Neuronal stem cell (in vitro differentiated cells): ENCODE measurements at regions not wholly inside any gene's neighbourhood (a gene's known extent, or its start where the extent isn't known, plus 50 kb on each side); places are given as distances from the start of the nearest gene placed in this dataset.

Source experiments
- DNase-seq: peaks from one replicate; pipeline ENCODE4 v3.0.0-alpha.2; 2013; ENCODE audit warnings: low spot score
- H2AFZ ChIP-seq: one replicate; pipeline ENCODE4 v1.6.1; 2013; ENCODE audit warnings: mild to moderate bottlenecking, low read length, inconsistent platforms
- H2AK5ac ChIP-seq: 2 replicates; pipeline ENCODE4 v1.6.1; 2013; ENCODE audit warnings: low read depth, mild to moderate bottlenecking, inconsistent platforms, low read length, moderate library complexity, mixed read lengths
- H2BK120ac ChIP-seq: 2 replicates; pipeline ENCODE4 v1.6.1; 2013; ENCODE audit warnings: low read depth, mild to moderate bottlenecking, inconsistent platforms, low read length, moderate library complexity, mixed read lengths
- H2BK12ac ChIP-seq: one replicate; pipeline ENCODE4 v1.6.1; 2013; ENCODE audit warnings: low read length, inconsistent platforms
- H2BK15ac ChIP-seq: 2 replicates; pipeline ENCODE4 v1.6.1; 2013; ENCODE audit warnings: mild to moderate bottlenecking, low read length, inconsistent platforms, mixed read lengths
- H2BK5ac ChIP-seq: one replicate; pipeline ENCODE4 v1.6.1; 2013; ENCODE audit warnings: inconsistent platforms, mild to moderate bottlenecking, low read length, moderate library complexity
- H3K14ac ChIP-seq: one replicate; pipeline ENCODE4 v1.6.1; 2013; ENCODE audit warnings: low read length, inconsistent platforms
- H3K18ac ChIP-seq: 2 replicates; pipeline ENCODE4 v1.6.1; 2013; ENCODE audit warnings: low read length, inconsistent platforms
- H3K23ac ChIP-seq: 2 replicates; pipeline ENCODE4 v1.6.1; 2013; ENCODE audit warnings: low read depth, mild to moderate bottlenecking, mixed read lengths, low read length, inconsistent platforms; ENCODE audit not compliant: poor library complexity
- H3K27ac ChIP-seq: replicated peaks from 3 replicates; pipeline ENCODE4 v1.5.1; 2013; ENCODE audit warnings: low read length, inconsistent platforms
- H3K27me3 ChIP-seq, 3 experiments: 2 replicates each; pipeline ENCODE4 v1.6.1; 2013; ENCODE audit warnings: low read length in 3 of 3, mild to moderate bottlenecking in 2 of 3, inconsistent platforms in 1 of 3, low read depth in 1 of 3, mixed read lengths in 1 of 3, moderate library complexity in 1 of 3; ENCODE audit not compliant: control insufficient read depth in 3 of 3, insufficient read depth in 3 of 3
- H3K36me3 ChIP-seq, 2 donors: replicated peaks in 1 of 2; 2 replicates each; pipeline ENCODE4 v1.6.1; 2013; ENCODE audit warnings: low read length in 2 of 2; ENCODE audit not compliant: control insufficient read depth in 2 of 2, insufficient read depth in 2 of 2
- H3K4ac ChIP-seq: 2 replicates; pipeline ENCODE4 v1.6.1; 2013; ENCODE audit warnings: inconsistent platforms, mild to moderate bottlenecking, low read length, moderate library complexity
- H3K4me1 ChIP-seq, 2 donors: 1 replicate in 1 of 2; 2 replicates in 1 of 2; pipeline ENCODE4 v1.6.1; 2013; ENCODE audit warnings: low read length in 2 of 2, low read depth in 1 of 2; ENCODE audit not compliant: control insufficient read depth in 2 of 2, insufficient read depth in 1 of 2
- H3K4me2 ChIP-seq: one replicate; pipeline ENCODE4 v1.6.1; 2013; ENCODE audit warnings: mild to moderate bottlenecking, low read length, inconsistent platforms; ENCODE audit not compliant: insufficient read depth, poor library complexity, severe bottlenecking
- H3K4me3 ChIP-seq, 2 donors: 2 replicates each; pipeline ENCODE4 v1.5.1; 2013; ENCODE audit warnings: low read length in 2 of 2, mild to moderate bottlenecking in 2 of 2, inconsistent platforms in 1 of 2, moderate library complexity in 1 of 2
- H3K79me1 ChIP-seq: one replicate; pipeline ENCODE4 v1.6.1; 2013; ENCODE audit warnings: low read depth, mild to moderate bottlenecking, inconsistent platforms, low read length, moderate library complexity
- H3K9ac ChIP-seq: one replicate; pipeline ENCODE4 v1.6.1; 2013; ENCODE audit warnings: mild to moderate bottlenecking, low read depth, low read length, inconsistent platforms; ENCODE audit not compliant: poor library complexity
- H3K9me3 ChIP-seq, 2 donors: replicated peaks in 1 of 2; 2 replicates each; pipeline versions ENCODE3 to v1.6.1; 2013; ENCODE audit warnings: low read length in 2 of 2, mild to moderate bottlenecking in 2 of 2, inconsistent platforms in 1 of 2, low read depth in 1 of 2, mixed read lengths in 1 of 2, moderate library complexity in 1 of 2; ENCODE audit not compliant: control insufficient read depth in 2 of 2, insufficient read depth in 1 of 2
- H4K8ac ChIP-seq: one replicate; pipeline ENCODE4 v1.6.1; 2013; ENCODE audit warnings: low read depth, mild to moderate bottlenecking, inconsistent platforms, low read length, moderate library complexity
- H4K91ac ChIP-seq: one replicate; pipeline ENCODE4 v1.6.1; 2013; ENCODE audit warnings: low read length, low read depth, mild to moderate bottlenecking, inconsistent platforms; ENCODE audit not compliant: poor library complexity
- WGBS, 2 donors: extraction: QIAGEN DNeasy Blood & Tissue Kit; methylation state at CpG; one replicate each; pipeline ENCODE4 v1.1.7; 2013; ENCODE audit warnings: missing lambda C conversion rate in 2 of 2, mixed read lengths in 1 of 2; ENCODE audit not compliant: insufficient read length in 2 of 2, insufficient replicate concordance in 1 of 2; ENCODE audit errors: extremely low coverage in 2 of 2; 5-methylcytosine and 5-hydroxymethylcytosine counted together

DNA sequence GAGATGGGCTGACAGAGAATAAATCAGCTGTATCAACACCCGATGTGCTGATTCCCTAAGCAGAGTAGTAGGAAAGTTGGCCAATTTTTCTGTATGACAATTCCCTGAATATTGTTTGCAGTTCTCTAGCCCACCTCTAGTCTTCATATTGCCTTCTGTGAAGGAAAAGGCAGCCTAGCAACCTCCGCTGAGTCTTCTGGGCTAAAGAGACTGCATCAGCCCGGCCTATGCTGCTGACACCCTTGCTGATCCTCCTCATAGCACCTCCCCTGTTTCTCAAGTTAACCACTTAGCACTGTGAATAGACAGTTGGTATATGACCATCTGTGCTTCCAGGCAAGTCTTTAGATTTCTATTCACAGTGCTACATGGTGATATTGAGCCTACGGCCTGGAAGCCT, 161.1 kb upstream of the EGLN3 start:
- H3K23ac ChIP-seq, result no peak overlapping the region
- H3K27me3 ChIP-seq, result no peaks in the 10 kb centered on the region
- H3K4me3 ChIP-seq, result no peak overlapping the region
- no peaks in the 10 kb centered on the region for H3K79me1 ChIP-seq
- H3K4me1 ChIP-seq, result peaks cover 2 to 7% of the 10 kb centered on the region in 2 donors
- WGBS, 2 donors, result no CpG with 5 or more reads among the region's 4 CpGs
- H3K4me2 ChIP-seq, result no peak overlapping the region
- H2BK12ac ChIP-seq, result no peak overlapping the region
- no peak overlapping the region for H3K18ac ChIP-seq
- no peak overlapping the region for H3K9ac ChIP-seq
- H2BK120ac ChIP-seq, result no peak overlapping the region
- no peaks in the 10 kb centered on the region for H3K9me3 ChIP-seq
- no peak overlapping the region for H2AK5ac ChIP-seq
- no peak overlapping the region for H2AFZ ChIP-seq
- H2BK5ac ChIP-seq, result no peak overlapping the region
- no peak overlapping the region for H4K91ac ChIP-seq
- no peak for DNase-seq
- no peak overlapping the region for H3K27ac ChIP-seq
- no peak overlapping the region for H4K8ac ChIP-seq
- H2BK15ac ChIP-seq, result no peak overlapping the region
- H3K4ac ChIP-seq, result no peak overlapping the region
- H3K36me3 ChIP-seq, result no peaks in the 10 kb centered on the region
- H3K14ac ChIP-seq, result no peak overlapping the region

DNA sequence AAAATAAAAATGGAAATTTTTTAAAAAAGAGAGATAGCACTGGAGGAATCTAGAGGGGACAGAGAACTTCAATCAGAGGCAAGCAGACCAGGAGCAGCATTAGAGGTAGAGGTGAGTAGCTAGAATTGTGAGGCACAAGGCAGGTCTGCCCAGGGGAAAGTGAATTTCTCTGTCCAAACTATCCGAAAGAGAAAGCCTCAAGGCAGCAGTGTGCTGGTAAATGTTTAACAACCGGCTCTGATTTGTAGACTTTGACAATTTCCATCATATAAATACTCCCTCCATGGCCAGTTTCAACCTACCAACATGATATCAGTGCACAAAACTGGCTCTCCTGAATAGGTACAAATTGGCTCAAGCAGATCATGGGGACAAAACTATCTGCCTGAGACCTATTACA, 160.6 kb upstream of the EGLN3 start:
- H4K91ac ChIP-seq, result no peak overlapping the region

DNA sequence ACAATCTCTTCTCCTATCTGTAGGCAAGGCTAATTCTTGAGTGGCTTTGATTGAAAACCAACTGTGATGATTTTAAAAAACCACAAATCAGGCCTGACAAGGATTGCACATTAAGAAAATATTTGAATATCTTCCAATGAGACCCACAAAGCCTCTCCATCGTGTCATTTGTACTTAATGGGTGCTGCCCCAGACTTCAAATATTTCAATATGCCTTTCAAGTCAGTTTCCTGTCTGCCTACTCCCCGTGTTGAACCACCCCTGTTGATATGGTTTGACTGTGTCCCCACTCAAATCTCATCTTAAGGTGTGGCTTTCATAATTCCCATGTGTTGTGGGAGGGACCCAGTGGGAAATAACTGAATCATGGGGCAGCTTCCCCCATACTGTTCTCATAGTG, 159.7 kb upstream of the EGLN3 start:
- Histone ChIP-seq H3K9ac (no peak overlapping the region), H3K23ac (no peak overlapping the region), H3K9me3 (no peaks in the 10 kb centered on the region), H4K8ac (no peak overlapping the region), H2BK120ac (no peak overlapping the region), H3K27ac (no peak overlapping the region), H3K4me1 (peaks cover 2 to 7% of the 10 kb centered on the region in 2 donors), H3K4me3 (no peak overlapping the region), H3K18ac (no peak overlapping the region), H2AK5ac (no peak overlapping the region), H2AFZ (no peak overlapping the region), H3K36me3 (no peaks in the 10 kb centered on the region), H2BK5ac (no peak overlapping the region), H3K4ac (no peak overlapping the region), H3K14ac (no peak overlapping the region), H3K4me2 (no peak overlapping the region), H4K91ac (no peak overlapping the region), H3K27me3 (no peaks in the 10 kb centered on the region), H3K79me1 (no peaks in the 10 kb centered on the region), H2BK12ac (no peak overlapping the region), H2BK15ac (no peak overlapping the region)
- no CpG with 5 or more reads among the region's 2 CpGs for WGBS, 2 donors
- no peak for DNase-seq

More for the DNA sequence above, 160.6 kb upstream of the EGLN3 start:
- Histone ChIP-seq H3K27ac (no peak overlapping the region), H3K23ac (no peak overlapping the region), H3K4ac (no peak overlapping the region), H3K4me2 (no peak overlapping the region), H2BK5ac (no peak overlapping the region), H3K4me1 (peaks cover 2 to 7% of the 10 kb centered on the region in 2 donors), H3K18ac (no peak overlapping the region), H3K79me1 (no peaks in the 10 kb centered on the region), H3K9me3 (no peaks in the 10 kb centered on the region), H3K36me3 (no peaks in the 10 kb centered on the region), H2BK120ac (no peak overlapping the region), H3K14ac (no peak overlapping the region), H2BK15ac (no peak overlapping the region), H3K27me3 (no peaks in the 10 kb centered on the region), H2AK5ac (no peak overlapping the region), H2BK12ac (no peak overlapping the region), H3K4me3 (no peak overlapping the region), H4K8ac (no peak overlapping the region), H3K9ac (no peak overlapping the region), H2AFZ (no peak overlapping the region)
- DNase-seq, result no peak
- no CpG with 5 or more reads among the region's 2 CpGs for WGBS, 2 donors

- Histone ChIP-seq H2AK5ac (no peak overlapping the region), H3K4me2 (no peak overlapping the region), H4K8ac (no peak overlapping the region), H3K9ac (no peak overlapping the region), H2BK120ac (no peak overlapping the region), H3K4me1 (peaks cover 0 to 11% of the 10 kb centered on the region in 2 donors), H2AFZ (no peak overlapping the region), H3K4ac (no peak overlapping the region), H3K4me3 (no peak overlapping the region), H3K18ac (no peak overlapping the region), H3K23ac (no peak overlapping the region), H3K9me3 (no peaks in the 10 kb centered on the region), H2BK12ac (no peak overlapping the region), H3K79me1 (no peaks in the 10 kb centered on the region), H3K27me3 (no peaks in the 10 kb centered on the region), H3K36me3 (no peaks in the 10 kb centered on the region), H3K14ac (no peak overlapping the region), H2BK15ac (no peak overlapping the region), H2BK5ac (no peak overlapping the region), H3K27ac (no peak overlapping the region), H4K91ac (no peak overlapping the region)
- WGBS, 2 donors, result no CpG with 5 or more reads among the region's 3 CpGs
- DNase-seq, result no peak
Observed at GRCh38 chr14:34107441-34107840, 156.6 kb upstream of the EGLN3 start.
